B cell (primary cell): ENCODE measurements at regions not wholly inside any gene's neighbourhood (a gene's known extent, or its start where the extent isn't known, plus 50 kb on each side); places are given as distances from the start of the nearest gene placed in this dataset.

Experiments
- ATAC-seq: fragments of 200-7000 bp; cut with Tn5 transposase; one replicate; pipeline ENCODE4 v1.10.0; 2021; ENCODE audit warnings: low read depth, mild to moderate bottlenecking, moderate number of reproducible peaks, moderate library complexity
- CTCF ChIA-PET: fragments of 350-600 bp; sonication (Branson Sonifier 250); formaldehyde crosslinking; loops from one replicate; lab custom pipeline; 2021; ENCODE audit warnings: antibody characterized with exemption, inconsistent platforms; lab: Charles Lee
- POLR2A ChIA-PET: fragments of 350-600 bp; sonication (Branson Sonifier 250); formaldehyde crosslinking; loops from one replicate; lab custom pipeline; 2021; ENCODE audit warnings: antibody characterized with exemption; lab: Charles Lee
- DNase-seq: peaks from one replicate; pipeline ENCODE4 v3.0.0; 2013
- H2AFZ ChIP-seq: 2 replicates; pipeline ENCODE4 v1.6.1; 2012; ENCODE audit warnings: mild to moderate bottlenecking, low read depth, low read length; ENCODE audit not compliant: insufficient read depth, poor library complexity, severe bottlenecking
- H3K27ac ChIP-seq, 2 donors: 1 replicate in 1 of 2; 2 replicates in 1 of 2; pipeline ENCODE4 v1.5.1; 2012 to 2013; ENCODE audit warnings: low read length in 2 of 2, mild to moderate bottlenecking in 2 of 2, moderate library complexity in 1 of 2
- H3K27me3 ChIP-seq, 4 experiments: fragments of 200-600 bp in 1 of 4; sonication (generic) in 1 of 4; replicated peaks in 1 of 4; 1 replicate in 2 of 4; 2 replicates in 2 of 4; pipeline versions ENCODE4 v1.6.1 to v1.7.0; 2013 to 2016; ENCODE audit warnings: low read length in 3 of 4, mild to moderate bottlenecking in 2 of 4, mixed read lengths in 1 of 4, moderate library complexity in 1 of 4; ENCODE audit not compliant: insufficient read depth in 4 of 4, control insufficient read depth in 3 of 4; ENCODE audit errors: control extremely low read depth in 1 of 4
- H3K36me3 ChIP-seq, 2 experiments: replicated peaks in 1 of 2; 1 replicate in 1 of 2; 2 replicates in 1 of 2; pipeline versions ENCODE4 v1.6.1 to v1.7.1; 2013; ENCODE audit warnings: low read length in 1 of 2; ENCODE audit not compliant: insufficient read depth in 2 of 2, control insufficient read depth in 1 of 2; ENCODE audit errors: control extremely low read depth in 1 of 2, extremely low read depth in 1 of 2
- H3K4me1 ChIP-seq, 2 donors: fragments of 200-600 bp in 1 of 2; sonication (generic) in 1 of 2; 1 replicate in 1 of 2; 2 replicates in 1 of 2; pipeline versions ENCODE4 v1.5.1 to v1.6.1; 2013 to 2017; ENCODE audit warnings: low read length in 2 of 2; ENCODE audit not compliant: control insufficient read depth in 2 of 2, insufficient read depth in 2 of 2
- H3K4me2 ChIP-seq: replicated peaks from 2 replicates; pipeline ENCODE3; 2012; ENCODE audit warnings: mild to moderate bottlenecking, low read depth, low read length; ENCODE audit not compliant: poor library complexity, severe bottlenecking
- H3K4me3 ChIP-seq, 5 experiments: fragments of 200-600 bp in 1 of 5; sonication (generic) in 1 of 5; 1 replicate in 3 of 5; 2 replicates in 2 of 5; pipeline versions ENCODE4 v1.5.1 to v1.7.0; 2011 to 2016; ENCODE audit warnings: low read length in 4 of 5, mild to moderate bottlenecking in 4 of 5, low read depth in 2 of 5, control low read depth in 1 of 5, moderate library complexity in 1 of 5; ENCODE audit not compliant: insufficient read depth in 1 of 5; ENCODE audit errors: control extremely low read depth in 1 of 5, extremely low read depth in 1 of 5
- H3K79me2 ChIP-seq: fragments of 200-600 bp; sonication (generic); one replicate; pipeline ENCODE4 v1.6.0; 2016; ENCODE audit warnings: low read length; ENCODE audit not compliant: control insufficient read depth, insufficient read depth
- H3K9ac ChIP-seq: fragments of 200-600 bp; sonication (generic); 2 replicates; pipeline ENCODE4 v1.6.1; 2017; ENCODE audit warnings: mild to moderate bottlenecking, low read length, moderate library complexity
- H3K9me3 ChIP-seq, 3 donors: one replicate each; pipeline versions ENCODE4 v1.6.1 to v1.7.1; 2013; ENCODE audit warnings: low read length in 2 of 3; ENCODE audit not compliant: control insufficient read depth in 2 of 3, insufficient read depth in 1 of 3; ENCODE audit errors: control extremely low read depth in 1 of 3
- H4K20me1 ChIP-seq: 2 replicates; pipeline ENCODE4 v1.6.0; 2012; ENCODE audit warnings: mild to moderate bottlenecking, low read length; ENCODE audit not compliant: insufficient read depth, control insufficient read depth, poor library complexity, severe bottlenecking
- H3K27ac Mint-ChIP-seq: one replicate; pipeline ENCODE4 v1.8.0; 2021; ENCODE audit warnings: mixed read lengths
- H3K27me3 Mint-ChIP-seq: one replicate; pipeline ENCODE4 v1.8.0; 2021; ENCODE audit warnings: mixed read lengths
- H3K4me1 Mint-ChIP-seq: one replicate; pipeline ENCODE4 v1.8.0; 2021; ENCODE audit warnings: mixed read lengths
- H3K4me3 Mint-ChIP-seq: one replicate; pipeline ENCODE4 v1.8.0; 2021; ENCODE audit warnings: mixed read lengths
- H3K9me3 Mint-ChIP-seq: one replicate; pipeline ENCODE4 v1.8.0; 2022; ENCODE audit warnings: mixed read lengths; ENCODE audit not compliant: insufficient read depth
- EZH2 ChIP-seq: IDR thresholded peaks from 2 replicates; pipeline ENCODE4 v1.6.1; 2012; ENCODE audit warnings: borderline replicate concordance, low read depth, mild to moderate bottlenecking, moderate library complexity, low read length; ENCODE audit not compliant: insufficient read depth, poor library complexity, severe bottlenecking
- WGBS: methylation state at CpG from one replicate; pipeline ENCODE4 v1.1.5; 2013; ENCODE audit warnings: missing lambda C conversion rate; ENCODE audit not compliant: insufficient coverage; 5-methylcytosine and 5-hydroxymethylcytosine counted together
- intact Hi-C: fragments of 100-400 bp; cut with micrococcal nuclease; formaldehyde crosslinking; loops from one replicate; pipeline ENCODE4 v1.10.0; 2022
- TF ChIP-seq, protein P1 (sequence below): fragments of 200-600 bp; IDR thresholded peaks from one replicate; pipeline ENCODE4 v1.8.0; 2022; ENCODE audit warnings: antibody characterized with exemption, mild to moderate bottlenecking

DNA sequence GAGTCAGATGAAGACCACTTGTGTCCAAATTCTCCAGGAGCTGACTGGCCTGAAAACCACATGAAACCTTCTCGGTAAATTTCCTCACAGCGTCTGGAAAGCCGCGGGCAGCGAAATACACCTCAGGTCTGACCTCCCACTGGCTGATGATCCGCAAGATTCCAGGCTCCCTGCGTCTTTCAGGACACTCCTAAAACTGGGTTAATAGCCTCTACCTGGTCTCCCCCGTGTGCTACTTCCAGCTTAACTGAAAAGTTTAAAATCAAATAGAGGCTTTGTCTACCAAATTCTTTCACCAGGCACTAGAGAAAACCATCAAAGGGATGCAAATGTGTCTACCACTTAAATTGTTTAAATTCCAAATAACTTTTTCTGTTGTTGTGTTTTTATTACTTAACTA is 312.6 kb downstream of the DRD1 start:
- intact Hi-C loops, result no loop called here
- Histone ChIP-seq H4K20me1 (no peaks in the 10 kb centered on the region), H3K4me2 (no peak overlapping the region), H3K9ac (no peak overlapping the region), H3K4me1 (no peaks in the 10 kb centered on the region), H3K9me3 (no peaks in the 10 kb centered on the region), H3K27ac (no peak overlapping the region), H3K36me3 (no peaks in the 10 kb centered on the region), H3K4me3 (no peak overlapping the region), H3K79me2 (no peaks in the 10 kb centered on the region), H2AFZ (no peak overlapping the region), H3K27me3 (no peaks in the 10 kb centered on the region)
- H3K4me3 Mint-ChIP-seq, result no peak overlapping the region
- 97% methylated on average over 7 of the region's 8 CpGs for WGBS
- no peak for DNase-seq
- H3K9me3 Mint-ChIP-seq, result peaks cover 5% of the 10 kb centered on the region
- ChIA-PET POLR2A (no interaction called here), CTCF (no interaction called here)
- TF ChIP-seq, protein P1, sequence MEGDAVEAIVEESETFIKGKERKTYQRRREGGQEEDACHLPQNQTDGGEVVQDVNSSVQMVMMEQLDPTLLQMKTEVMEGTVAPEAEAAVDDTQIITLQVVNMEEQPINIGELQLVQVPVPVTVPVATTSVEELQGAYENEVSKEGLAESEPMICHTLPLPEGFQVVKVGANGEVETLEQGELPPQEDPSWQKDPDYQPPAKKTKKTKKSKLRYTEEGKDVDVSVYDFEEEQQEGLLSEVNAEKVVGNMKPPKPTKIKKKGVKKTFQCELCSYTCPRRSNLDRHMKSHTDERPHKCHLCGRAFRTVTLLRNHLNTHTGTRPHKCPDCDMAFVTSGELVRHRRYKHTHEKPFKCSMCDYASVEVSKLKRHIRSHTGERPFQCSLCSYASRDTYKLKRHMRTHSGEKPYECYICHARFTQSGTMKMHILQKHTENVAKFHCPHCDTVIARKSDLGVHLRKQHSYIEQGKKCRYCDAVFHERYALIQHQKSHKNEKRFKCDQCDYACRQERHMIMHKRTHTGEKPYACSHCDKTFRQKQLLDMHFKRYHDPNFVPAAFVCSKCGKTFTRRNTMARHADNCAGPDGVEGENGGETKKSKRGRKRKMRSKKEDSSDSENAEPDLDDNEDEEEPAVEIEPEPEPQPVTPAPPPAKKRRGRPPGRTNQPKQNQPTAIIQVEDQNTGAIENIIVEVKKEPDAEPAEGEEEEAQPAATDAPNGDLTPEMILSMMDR, result no peak
- TF ChIP-seq EZH2, result no peak
- no peaks in the 10 kb centered on the region for H3K4me1 Mint-ChIP-seq
- ATAC-seq, result no peak
- no peaks in the 10 kb centered on the region for H3K27me3 Mint-ChIP-seq
- no peak overlapping the region for H3K27ac Mint-ChIP-seq

DNA sequence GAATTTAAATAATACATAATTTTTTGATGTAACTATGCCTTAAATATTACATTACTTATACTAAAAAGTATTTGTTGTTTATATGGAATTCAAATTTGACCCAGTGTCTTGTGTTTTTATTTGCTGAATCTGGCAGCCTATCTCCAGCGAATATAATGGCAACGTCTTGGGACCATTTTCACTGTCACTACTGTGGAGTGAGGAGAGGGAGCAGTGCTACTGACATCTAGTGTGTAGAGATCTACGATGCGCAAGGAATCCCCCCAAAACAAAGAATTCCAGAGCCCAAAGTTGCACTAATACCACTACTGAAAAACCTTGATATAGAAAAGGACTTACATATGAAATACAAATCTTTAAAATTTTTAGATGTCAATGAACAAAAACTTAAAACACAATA is 314.4 kb downstream of the DRD1 start:
- H3K4me1 ChIP-seq, result no peaks in the 10 kb centered on the region
- H3K27ac ChIP-seq, result no peak overlapping the region
- no peaks in the 10 kb centered on the region for H3K36me3 ChIP-seq
- ATAC-seq, result no peak
- H3K27me3 ChIP-seq, result no peaks in the 10 kb centered on the region
- WGBS, result no CpG with 5 or more reads among the region's 4 CpGs
- DNase-seq, result no peak
- no peaks in the 10 kb centered on the region for H3K9me3 ChIP-seq
- no peak overlapping the region for H3K4me3 ChIP-seq
- Mint-ChIP-seq H3K4me1 (no peaks in the 10 kb centered on the region), H3K27ac (no peak overlapping the region), H3K27me3 (no peaks in the 10 kb centered on the region), H3K4me3 (no peak overlapping the region), H3K9me3 (peaks cover 5% of the 10 kb centered on the region)
- no peak for TF ChIP-seq EZH2
- TF ChIP-seq, protein P1, result no peak
- H2AFZ ChIP-seq, result no peak overlapping the region
- no peaks in the 10 kb centered on the region for H4K20me1 ChIP-seq
- intact Hi-C loops, result no loop called here
- H3K9ac ChIP-seq, result no peak overlapping the region
- POLR2A ChIA-PET, result no interaction called here
- CTCF ChIA-PET, result no interaction called here
- no peak overlapping the region for H3K4me2 ChIP-seq
- H3K79me2 ChIP-seq, result no peaks in the 10 kb centered on the region
